ENCODE measurements at regions not wholly inside any gene's neighbourhood (a gene's known extent, or its start where the extent isn't known, plus 50 kb on each side); places are given as distances from the start of the nearest gene placed in this dataset. TPM values are rescaled to one million over a fixed set of nuclear protein-coding genes. Genes with fewer than 3 reads are reported as not detected.

DNA sequence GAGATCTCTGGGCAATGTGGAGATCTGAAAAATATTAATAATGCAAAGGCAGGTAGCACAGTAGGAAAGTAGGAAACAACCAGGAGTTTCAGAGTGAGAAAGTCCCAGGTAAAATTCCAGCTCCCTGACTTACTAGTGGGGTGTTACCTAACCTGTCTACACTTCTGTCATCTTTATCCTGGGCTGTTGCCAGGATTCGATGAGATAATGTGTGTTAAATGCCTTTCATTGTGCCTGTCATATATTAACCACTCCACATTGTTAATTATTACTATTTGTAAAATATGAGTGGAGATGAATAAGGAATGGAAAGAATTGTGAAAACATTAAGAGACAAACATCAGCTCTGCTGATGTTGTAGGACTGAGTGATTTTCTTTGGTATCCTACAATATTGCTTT lies 50.0 kb upstream of the FRMD4A start:
- Mint-ChIP-seq H3K27me3 (ENCODE audit: insufficient read depth, unreplicated experiment) (no peaks in the 10 kb centered on the region), H3K36me3 (ENCODE audit: insufficient read depth, unreplicated experiment) (no peaks in the 10 kb centered on the region), H3K4me3 (ENCODE audit: unreplicated experiment) (no peak overlapping the region), H3K4me1 (ENCODE audit: low read depth, unreplicated experiment) (peaks cover 31% of the 10 kb centered on the region), H3K9me3 (ENCODE audit: unreplicated experiment) (peaks cover 8% of the 10 kb centered on the region), H3K27ac (ENCODE audit: unreplicated experiment) (no peak overlapping the region)
- Histone ChIP-seq H3K9me3 (no peaks in the 10 kb centered on the region), H3K36me3 (ENCODE audit: control insufficient read depth, insufficient read depth, low read length) (no peaks in the 10 kb centered on the region), H3K4me3 (ENCODE audit: low read depth, low read length) (no peak overlapping the region), H3K4me1 (peaks cover 27% of the 10 kb centered on the region), H3K27me3 (replicated peaks; ENCODE audit: control insufficient read depth, insufficient read depth, low read length) (no peaks in the 10 kb centered on the region)
- no peak for DNase-seq
- intact Hi-C loops (cut with micrococcal nuclease; ENCODE audit: unreplicated experiment), result no loop called here
- ChIA-PET CTCF (no interaction called here), POLR2A (no interaction called here)
- no TSS peak for BruUV-seq (replicated peaks)
- TF ChIP-seq, protein P1, sequence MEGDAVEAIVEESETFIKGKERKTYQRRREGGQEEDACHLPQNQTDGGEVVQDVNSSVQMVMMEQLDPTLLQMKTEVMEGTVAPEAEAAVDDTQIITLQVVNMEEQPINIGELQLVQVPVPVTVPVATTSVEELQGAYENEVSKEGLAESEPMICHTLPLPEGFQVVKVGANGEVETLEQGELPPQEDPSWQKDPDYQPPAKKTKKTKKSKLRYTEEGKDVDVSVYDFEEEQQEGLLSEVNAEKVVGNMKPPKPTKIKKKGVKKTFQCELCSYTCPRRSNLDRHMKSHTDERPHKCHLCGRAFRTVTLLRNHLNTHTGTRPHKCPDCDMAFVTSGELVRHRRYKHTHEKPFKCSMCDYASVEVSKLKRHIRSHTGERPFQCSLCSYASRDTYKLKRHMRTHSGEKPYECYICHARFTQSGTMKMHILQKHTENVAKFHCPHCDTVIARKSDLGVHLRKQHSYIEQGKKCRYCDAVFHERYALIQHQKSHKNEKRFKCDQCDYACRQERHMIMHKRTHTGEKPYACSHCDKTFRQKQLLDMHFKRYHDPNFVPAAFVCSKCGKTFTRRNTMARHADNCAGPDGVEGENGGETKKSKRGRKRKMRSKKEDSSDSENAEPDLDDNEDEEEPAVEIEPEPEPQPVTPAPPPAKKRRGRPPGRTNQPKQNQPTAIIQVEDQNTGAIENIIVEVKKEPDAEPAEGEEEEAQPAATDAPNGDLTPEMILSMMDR (IDR thresholded peaks at IDR 0.05; ENCODE audit: insufficient read depth in 1 of 2, low read depth in 1 of 2, low read length in 1 of 2, severe bottlenecking in 1 of 2, unreplicated experiment in 1 of 2), result no peak

Small RNA genes in the stretch of these regions (microRNA-seq; reads per million reads assigned to microRNA genes)
- gene MIR1265 (0.93 reads per million), gene MIR4293 (not detected)

Data from Caco-2 (cell line).